C1 segment of cervical spinal cord (tissue), 14 donors: ENCODE measurements at regions not wholly inside any gene's neighbourhood (a gene's known extent, or its start where the extent isn't known, plus 50 kb on each side); places are given as distances from the start of the nearest gene placed in this dataset.

Experiments
- DNase-seq, 14 donors: peaks; one replicate each; lab custom pipeline; 2025; lab: John Stamatoyannopoulos, UW

DNA sequence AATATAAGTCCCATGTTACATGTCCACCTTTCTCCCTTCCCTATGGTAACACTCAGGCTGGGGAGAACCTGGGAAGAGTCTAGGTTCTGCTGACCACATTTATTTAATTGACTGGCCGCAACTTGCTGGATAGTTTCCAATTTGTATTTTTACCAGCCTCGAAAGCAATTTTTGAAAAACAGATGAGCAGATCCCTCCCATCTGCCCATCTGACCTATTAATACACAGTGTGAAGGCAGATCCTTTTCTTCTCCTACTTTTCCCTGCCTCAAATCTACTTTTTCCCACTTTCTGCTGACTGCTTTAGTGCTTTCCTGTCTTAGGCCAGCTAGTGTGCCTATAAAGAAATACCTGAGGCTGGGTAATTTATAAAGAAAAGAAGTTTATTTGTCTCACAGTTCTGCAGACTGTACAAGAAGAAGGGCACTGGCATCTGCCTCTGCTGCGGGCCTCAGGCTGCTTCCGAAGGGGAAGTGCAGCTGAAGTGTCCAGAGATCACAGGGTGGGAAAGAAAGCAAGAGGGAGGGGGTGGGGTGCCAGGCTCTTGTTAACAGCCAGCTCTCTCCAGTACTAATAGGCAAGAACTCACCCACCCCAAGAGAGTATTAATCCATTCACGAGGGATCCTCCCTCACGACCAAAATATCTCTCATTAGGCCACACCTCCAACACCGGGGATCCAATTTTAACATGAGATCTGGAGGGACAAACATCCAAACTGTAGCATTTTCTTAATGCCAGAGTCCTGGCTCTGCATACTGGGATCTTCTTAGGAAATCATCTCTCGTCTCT, 336.0 kb upstream of the IGFBP3 start:
- DNase-seq, result no peak

- DNase-seq, result no peak
Observed at GRCh38 chr7:46253520-46253919, 332.4 kb upstream of the IGFBP3 start.

GRCh38 chr7:46247664-46248063, 326.6 kb upstream of the IGFBP3 start:
- DNase-seq, result no peak

DNA sequence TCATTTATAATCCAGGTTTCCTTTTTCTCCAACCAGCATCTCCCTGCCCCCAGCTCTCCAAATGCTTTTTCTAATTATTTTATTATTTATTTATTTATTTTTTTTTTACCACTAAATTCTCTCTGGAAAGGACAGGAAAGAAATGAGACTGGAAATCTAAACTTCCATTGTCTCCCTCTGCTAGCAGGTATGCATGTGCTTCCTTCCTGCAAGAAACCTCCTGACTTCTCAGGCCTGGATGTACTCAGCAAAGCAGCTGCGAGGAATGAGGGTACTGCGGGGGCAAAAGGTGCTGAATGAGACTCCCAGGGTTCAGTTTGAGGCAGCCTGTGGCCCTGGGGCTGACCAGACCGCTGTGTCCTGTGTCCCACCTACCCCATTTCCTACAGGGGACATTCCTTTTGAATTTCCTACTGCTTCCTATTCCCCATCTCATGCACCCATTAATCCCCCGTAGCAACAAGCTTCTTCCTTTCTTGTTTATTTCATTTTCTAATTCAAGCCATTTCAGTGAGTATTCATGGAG, 324.6 kb upstream of the IGFBP3 start:
- no peak for DNase-seq

DNA sequence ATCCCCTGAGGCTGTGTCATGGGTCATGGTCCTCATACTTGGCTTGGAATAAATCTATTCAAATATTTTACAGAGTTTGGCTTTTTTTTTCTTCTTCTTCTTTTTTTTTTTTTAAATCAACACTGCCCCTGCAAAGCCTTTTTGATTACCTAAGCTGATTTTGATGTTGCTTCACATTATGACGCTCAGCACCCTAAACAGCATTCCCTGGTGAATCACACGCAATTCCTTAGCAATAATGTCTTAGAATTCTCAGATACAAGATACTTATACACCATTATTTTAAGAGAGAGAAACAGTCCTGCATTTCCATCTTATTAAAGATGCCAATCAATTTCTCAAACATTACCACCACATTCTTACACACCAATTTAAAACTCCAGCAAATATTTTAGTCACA, 323.7 kb upstream of the IGFBP3 start:
- DNase-seq, result no peak

- no peak for DNase-seq
Observed at GRCh38 chr7:46243406-46243805, 322.3 kb upstream of the IGFBP3 start.

GRCh38 chr7:46239846-46240245, 318.8 kb upstream of the IGFBP3 start:
- DNase-seq, result no peak

DNA sequence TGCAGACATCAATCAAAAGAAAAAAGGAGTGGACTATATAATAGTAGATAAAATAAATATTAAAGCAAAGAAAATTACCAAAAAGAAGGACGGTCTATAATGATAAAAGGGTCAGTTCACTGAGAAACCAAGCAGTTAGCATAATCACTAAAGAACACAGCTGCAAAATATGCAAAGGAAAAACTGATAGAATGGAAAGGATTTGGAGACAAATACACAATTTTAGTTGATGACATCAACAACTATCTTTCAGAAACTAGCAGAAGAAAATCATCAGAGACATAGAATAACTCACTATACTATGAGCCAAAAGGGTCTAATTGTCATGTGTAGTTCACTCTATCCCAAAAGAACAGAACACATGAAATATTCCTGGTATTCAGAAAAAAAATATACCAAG, 316.4 kb upstream of the IGFBP3 start:
- DNase-seq, result no peak

DNA sequence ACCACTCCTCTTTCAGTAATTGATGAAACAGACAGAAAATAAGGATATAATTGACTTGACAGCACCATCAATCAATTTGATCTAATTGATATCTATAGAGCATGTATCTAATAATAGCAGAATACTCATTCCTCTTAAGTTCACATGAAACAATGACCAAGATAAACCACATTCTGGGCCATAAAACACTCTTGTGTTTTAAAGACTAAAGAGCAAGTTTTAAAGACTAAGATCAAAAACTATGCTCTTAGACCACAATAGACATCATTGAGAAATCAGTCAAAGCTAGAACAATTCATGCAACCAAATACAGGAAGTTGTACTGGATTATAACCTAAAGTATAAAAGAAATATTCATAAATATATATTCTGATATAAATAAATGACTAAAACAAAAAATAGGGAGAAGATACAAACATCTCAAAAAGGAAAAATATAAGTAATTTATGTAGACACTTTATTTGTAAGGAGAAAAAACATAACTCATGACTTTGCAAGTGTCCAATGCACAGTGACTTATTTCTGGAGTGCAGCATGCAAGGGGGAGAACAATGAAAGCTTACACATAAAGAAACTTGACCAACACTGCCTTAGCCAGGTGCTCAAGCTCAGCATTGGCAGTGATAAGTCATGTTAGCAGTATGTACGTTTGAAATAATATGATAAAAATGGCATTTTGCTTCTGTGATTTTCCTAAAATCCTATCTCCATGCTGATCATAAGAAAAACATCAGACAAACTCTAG, 312.7 kb upstream of the IGFBP3 start:
- no peak for DNase-seq

DNA sequence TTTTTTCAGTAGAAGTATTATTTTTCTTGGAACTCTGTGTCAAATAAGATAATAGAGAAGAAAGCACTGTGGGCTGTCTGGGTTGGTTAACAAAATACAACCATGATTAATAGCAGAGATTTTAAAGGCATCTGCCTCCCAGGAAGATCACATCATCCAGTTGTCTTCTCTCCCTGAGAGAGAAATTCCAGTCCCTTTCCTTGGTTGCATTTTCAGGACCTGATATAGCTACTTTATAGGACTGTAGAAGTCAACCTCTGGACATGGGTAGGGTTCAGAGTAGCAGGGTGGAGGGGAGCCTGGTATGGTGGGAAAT, 309.9 kb upstream of the IGFBP3 start:
- DNase-seq, result no peak

DNA sequence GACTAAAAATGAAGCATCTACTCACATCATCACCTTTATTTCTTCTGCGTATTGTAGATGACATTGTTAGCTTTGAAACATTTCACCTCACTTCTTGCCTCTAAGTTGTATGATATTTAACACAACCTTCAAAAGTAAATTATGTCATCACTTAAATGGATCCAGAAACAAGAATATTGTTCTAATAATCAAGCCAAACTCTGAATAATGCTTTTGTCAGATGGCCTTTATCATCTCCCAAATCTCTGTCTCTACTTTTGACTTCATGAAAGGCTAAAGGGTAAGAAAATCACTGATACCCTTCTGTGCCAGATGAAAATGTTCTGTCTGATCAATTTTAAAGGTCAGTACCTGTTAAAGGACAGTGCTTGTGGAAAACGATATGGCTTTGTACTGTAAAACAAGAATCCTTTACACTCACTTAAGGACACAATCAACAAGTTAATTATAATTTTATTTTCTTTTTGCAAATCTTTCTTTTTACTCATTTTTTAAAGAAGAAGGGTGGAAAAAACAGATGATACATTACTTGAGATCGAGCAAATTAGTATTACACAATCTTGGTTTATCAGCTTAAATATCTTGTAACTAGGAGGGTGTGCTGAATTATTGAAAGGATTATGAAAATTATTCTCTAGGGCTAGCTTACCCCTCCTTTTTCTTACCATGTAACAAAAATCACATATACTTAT, 309.4 kb upstream of the IGFBP3 start:
- DNase-seq, result no peak

DNA sequence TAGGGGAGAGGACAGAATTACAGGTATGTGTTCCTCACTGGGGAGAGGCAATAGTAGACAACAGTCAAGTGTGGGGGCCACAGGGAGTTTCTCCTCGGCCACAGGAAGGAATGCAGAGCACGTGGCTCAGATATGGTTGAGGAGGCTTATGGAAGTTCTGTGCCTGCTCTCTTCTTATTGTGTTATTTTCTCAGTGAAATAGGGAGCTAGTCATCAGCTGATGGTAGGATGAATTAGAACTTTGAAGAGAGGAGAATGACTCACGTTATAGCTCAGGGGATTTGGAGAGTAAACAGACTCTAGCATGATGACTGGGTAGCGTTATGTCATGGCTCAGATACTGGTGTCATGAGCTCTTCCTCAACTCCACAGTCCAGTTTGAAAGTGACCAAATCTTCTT, 308.3 kb upstream of the IGFBP3 start:
- no peak for DNase-seq

DNA sequence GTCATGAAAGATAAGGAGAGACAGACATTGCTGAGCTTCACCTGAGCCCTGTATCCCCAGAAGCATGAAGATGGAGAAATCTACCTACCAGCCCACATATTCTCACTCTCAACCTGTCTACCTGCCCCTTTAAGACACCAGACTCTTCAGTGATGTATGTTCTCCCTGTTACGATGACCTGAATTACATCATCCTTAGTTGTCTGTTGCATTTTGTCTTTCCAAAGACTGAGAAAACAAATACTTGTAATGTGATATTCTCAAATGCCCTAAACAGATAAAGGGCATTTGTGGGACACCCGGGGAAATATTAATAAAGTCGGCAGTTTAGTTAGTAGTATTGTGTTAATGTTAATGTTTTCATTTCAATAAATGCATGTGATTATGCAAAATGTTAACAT, 305.8 kb upstream of the IGFBP3 start:
- DNase-seq, result no peak

DNA sequence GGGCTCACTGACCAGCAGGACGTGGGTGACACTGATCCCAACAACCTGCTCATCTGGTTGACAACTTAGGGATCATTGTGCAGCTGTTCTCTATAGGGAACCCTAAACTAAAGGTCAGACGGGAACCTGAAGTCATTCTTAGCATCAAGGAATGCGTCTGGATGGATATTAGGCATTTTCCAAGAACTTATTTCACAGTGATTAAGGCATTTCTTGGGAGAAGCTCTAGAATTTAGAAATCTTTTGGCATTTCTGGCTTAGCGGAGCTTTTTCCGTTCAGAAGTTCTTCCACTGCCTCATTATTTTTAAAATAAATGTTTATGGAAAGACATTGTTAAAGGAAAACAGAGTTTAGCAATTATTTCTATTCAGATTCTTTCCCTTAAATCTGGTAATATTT, 303.3 kb upstream of the IGFBP3 start:
- no peak for DNase-seq

DNA sequence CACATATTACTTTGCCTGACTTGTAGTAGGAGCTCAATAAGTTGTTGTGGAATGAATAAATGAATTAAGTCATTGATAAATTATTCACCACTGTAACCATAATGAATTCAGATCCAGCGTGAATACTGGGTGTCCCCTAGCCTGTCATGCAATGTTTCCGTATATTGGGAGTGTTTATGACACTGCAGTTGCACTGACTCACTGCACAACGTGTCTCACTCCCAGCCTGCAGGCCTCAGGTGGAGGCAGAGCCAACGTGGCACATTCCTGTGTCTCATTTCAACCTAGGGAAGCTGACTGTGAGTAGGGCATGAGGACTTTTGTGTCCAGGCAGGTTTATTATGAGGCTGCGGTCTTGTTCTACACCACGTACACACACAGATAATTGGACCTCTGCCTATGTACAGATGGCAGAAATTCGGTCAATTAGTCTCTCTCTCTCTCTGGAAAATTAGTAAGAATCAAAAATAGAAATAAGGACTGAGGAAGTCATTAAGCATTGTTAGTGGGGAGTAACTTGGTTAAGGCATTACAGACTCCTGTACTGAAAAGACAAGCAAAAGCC, 299.1 kb upstream of the IGFBP3 start:
- DNase-seq, result peak in 1 of 14 donors; percentile 49

- no peak for DNase-seq
Observed at GRCh38 chr7:46218461-46219200, 297.6 kb upstream of the IGFBP3 start.

GRCh38 chr7:46215987-46216567, 295.0 kb upstream of the IGFBP3 start:
- peak in 2 of 14 donors; percentile 7 to 8 for DNase-seq

DNA sequence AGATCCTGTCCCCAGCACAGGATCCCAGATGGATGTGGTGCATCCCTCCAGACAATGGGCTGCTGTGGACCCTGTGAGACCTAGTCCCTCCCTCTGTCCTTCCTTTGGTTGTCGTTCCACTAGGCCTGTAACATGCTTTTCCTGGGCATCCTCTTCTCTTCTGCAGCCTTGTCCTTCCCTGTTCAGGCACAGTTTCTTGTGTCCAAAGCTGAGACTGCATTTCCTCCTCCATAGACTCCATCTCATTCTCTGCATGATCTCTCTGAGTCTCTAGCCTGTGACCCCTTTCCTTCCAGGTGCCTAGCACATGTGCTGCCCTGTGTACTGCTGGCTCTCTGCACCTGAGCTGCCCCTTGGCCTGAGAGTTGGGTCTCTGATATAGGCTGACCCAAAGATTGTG, 293.5 kb upstream of the IGFBP3 start:
- no peak for DNase-seq

- no peak for DNase-seq
Observed at GRCh38 chr7:46213154-46213537, 292.1 kb upstream of the IGFBP3 start.

GRCh38 chr7:46212425-46213153, 291.5 kb upstream of the IGFBP3 start:
- no peak for DNase-seq
